C4-2B (cell line): ENCODE measurements at regions not wholly inside any gene's neighbourhood (a gene's known extent, or its start where the extent isn't known, plus 50 kb on each side); places are given as distances from the start of the nearest gene placed in this dataset.

ENCODE experiments used
- CTCF ChIP-seq: fragments of 450-650 bp; conservative IDR thresholded peaks from 2 replicates; pipeline ENCODE4 v1.5.1; 2017; ENCODE audit warnings: mild to moderate bottlenecking
- ZFX ChIP-seq: fragments of 450-650 bp; IDR thresholded peaks from 2 replicates; pipeline ENCODE4 v1.6.1; 2017

- TF ChIP-seq CTCF (no peak), ZFX (no peak)
These were observed 211.5 kb downstream of the KLF6 start for GRCh38 chr10:3573498-3573897.
